ENCODE measurements at regions not wholly inside any gene's neighbourhood (a gene's known extent, or its start where the extent isn't known, plus 50 kb on each side); places are given as distances from the start of the nearest gene placed in this dataset.

DNA sequence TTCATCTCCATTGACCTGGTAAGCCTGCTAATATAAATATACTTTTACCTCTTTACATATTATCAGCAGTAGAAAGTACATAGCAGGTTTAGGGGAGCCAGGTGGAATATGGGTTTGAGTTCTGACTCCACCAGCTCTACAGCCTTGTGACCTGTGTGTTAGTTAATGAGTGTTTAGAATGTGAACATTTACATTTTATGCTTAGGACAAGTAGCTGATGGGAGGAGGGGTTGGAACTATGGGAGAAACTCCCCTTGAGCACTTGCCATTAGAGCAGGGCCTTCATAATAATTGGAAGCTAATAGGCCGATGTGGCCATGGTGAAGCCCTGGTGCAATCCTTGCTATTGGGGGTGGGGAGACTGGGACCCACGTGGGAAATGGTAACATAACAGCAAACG, 148.3 kb upstream of the NTRK2 start:
- TF ChIP-seq, protein P1, sequence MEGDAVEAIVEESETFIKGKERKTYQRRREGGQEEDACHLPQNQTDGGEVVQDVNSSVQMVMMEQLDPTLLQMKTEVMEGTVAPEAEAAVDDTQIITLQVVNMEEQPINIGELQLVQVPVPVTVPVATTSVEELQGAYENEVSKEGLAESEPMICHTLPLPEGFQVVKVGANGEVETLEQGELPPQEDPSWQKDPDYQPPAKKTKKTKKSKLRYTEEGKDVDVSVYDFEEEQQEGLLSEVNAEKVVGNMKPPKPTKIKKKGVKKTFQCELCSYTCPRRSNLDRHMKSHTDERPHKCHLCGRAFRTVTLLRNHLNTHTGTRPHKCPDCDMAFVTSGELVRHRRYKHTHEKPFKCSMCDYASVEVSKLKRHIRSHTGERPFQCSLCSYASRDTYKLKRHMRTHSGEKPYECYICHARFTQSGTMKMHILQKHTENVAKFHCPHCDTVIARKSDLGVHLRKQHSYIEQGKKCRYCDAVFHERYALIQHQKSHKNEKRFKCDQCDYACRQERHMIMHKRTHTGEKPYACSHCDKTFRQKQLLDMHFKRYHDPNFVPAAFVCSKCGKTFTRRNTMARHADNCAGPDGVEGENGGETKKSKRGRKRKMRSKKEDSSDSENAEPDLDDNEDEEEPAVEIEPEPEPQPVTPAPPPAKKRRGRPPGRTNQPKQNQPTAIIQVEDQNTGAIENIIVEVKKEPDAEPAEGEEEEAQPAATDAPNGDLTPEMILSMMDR (IDR thresholded peaks at IDR 0.05; ENCODE audit: control extremely low read depth in 1 of 3, insufficient read depth in 1 of 3, low read depth in 1 of 3, low read length in 3 of 3), result no peak
- TF ChIP-seq TEAD4 (IDR thresholded peaks at IDR 0.05; ENCODE audit: low read depth, low read length), result no peak
- TF ChIP-seq POLR2A (IDR thresholded peaks at IDR 0.05; ENCODE audit: control extremely low read depth in 1 of 2, low read depth in 2 of 2, low read length in 2 of 2), result no peak
- no peak for TF ChIP-seq EP300 (IDR thresholded peaks at IDR 0.05; ENCODE audit: borderline replicate concordance in 1 of 2, low read depth in 2 of 2, low read length in 2 of 2)
- no peak for TF ChIP-seq SP1 (IDR thresholded peaks at IDR 0.05; ENCODE audit: low read depth, low read length)

Data from H1 (cell line).